ENCODE measurements at regions not wholly inside any gene's neighbourhood (a gene's known extent, or its start where the extent isn't known, plus 50 kb on each side); places are given as distances from the start of the nearest gene placed in this dataset.

DNA sequence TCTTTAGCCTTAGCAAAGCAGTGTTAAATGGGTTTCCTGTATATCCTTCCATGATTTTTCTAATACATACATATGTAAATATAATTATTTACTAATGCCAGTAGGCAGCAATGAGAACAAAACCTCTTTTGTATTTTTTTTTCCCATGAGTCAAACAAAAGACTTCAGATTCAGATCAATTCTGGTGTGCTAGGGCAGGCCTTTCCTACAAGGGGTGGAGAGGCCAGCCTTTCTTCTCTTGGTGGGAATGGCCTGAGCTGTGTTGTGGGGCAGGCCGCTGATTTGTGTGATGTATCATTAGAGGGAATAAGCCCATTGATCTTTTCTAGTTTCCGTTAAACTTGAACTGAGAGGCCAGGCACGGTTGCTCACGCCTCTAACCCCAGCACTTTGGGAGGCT is 115.5 kb upstream of the DMRT1 start:
- TF ChIP-seq CHD4 (IDR thresholded peaks at IDR 0.05; ENCODE audit: borderline replicate concordance), result no peak
- no peak for DNase-seq (ENCODE audit: low read depth in 1 of 2, low spot score in 1 of 2)
- 93% methylated on average over 4 of the region's 4 CpGs for WGBS (ENCODE audit: missing lambda C conversion rate)
- ATAC-seq, result no peak
- CTCF ChIA-PET, result interaction anchor here (1.1 kb wide), 1 partner anchor 95 kb away, joined by 4 read pairs; no protein-coding TSS in a partner anchor
- Histone ChIP-seq H3K27ac (no peak overlapping the region), H3K4me1 (no peaks in the 10 kb centered on the region), H3K4me3 (no peak overlapping the region), H3K9me3 (no peaks in the 10 kb centered on the region), H3K4me2 (no peak overlapping the region)
- POLR2A ChIA-PET, result no interaction called here
- no peak for FAIRE-seq

DNA sequence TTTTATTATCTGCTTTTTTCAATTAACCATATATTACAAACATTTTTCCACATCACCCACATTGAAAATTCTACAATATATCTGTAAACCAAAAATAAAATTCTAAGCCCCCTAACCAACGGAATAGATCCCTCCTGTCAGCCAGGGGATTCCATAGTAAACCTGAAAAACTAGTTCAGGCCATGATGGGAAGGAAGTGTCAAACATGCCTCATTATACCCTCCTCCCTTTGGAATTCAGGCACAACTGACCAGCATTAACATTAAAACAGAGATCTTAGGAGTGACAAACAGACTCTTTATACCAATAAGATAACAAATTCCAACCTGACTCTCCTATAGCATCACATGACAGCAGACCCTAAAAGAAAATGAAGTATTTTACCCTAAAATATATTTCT is 113.7 kb upstream of the DMRT1 start:
- POLR2A ChIA-PET, result no interaction called here
- H3K4me2 ChIP-seq, result no peak overlapping the region
- H3K4me3 ChIP-seq, result no peak overlapping the region
- H3K4me1 ChIP-seq, result no peaks in the 10 kb centered on the region
- CTCF ChIA-PET, result no interaction called here
- FAIRE-seq (no peak), ATAC-seq (no peak), DNase-seq (ENCODE audit: low read depth in 1 of 2, low spot score in 1 of 2) (no peak)
- WGBS (ENCODE audit: missing lambda C conversion rate), result 76% methylated on average over 1 of the region's 1 CpG
- no peaks in the 10 kb centered on the region for H3K9me3 ChIP-seq
- TF ChIP-seq POLR2AphosphoS2 (conservative IDR thresholded peaks at IDR 0.05; ENCODE audit: low read length) (no peak), EP300 (IDR thresholded peaks at IDR 0.05) (no peak), JUN (IDR thresholded peaks at IDR 0.05) (no peak), RARB (CRISPR knock-in tag; IDR thresholded peaks at IDR 0.05) (no peak), RAD21 (conservative IDR thresholded peaks at IDR 0.05 in 1 of 2, IDR thresholded peaks at IDR 0.05 in 1 of 2) (no peak), RCOR1 (IDR thresholded peaks at IDR 0.05; ENCODE audit: low read depth, low read length) (no peak), ESRRA (IDR thresholded peaks at IDR 0.05; ENCODE audit: borderline replicate concordance, low read length) (no peak)
- no peak overlapping the region for H3K27ac ChIP-seq

DNA sequence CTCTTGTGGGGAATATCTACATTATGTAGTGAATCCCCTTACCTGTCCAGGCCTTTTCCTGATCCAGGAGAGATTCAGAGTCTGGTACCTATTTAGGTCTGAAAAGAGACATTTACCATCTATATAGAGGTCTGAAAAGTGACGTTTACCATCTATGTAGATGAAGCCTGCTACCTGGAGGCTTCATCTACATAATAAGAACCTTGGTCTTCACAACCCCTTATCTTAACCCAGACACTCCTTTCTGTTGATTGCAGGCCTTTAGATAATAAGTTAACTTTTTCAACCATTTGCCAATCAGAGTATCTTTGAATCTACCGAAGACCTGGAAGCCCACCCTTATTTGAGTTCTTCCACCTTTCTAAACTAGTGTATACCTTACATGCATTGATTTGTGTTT is 113.0 kb upstream of the DMRT1 start:
- Histone ChIP-seq H3K9me3 (no peaks in the 10 kb centered on the region), H3K27ac (no peak overlapping the region), H3K4me2 (no peak overlapping the region), H3K4me3 (no peak overlapping the region), H3K4me1 (no peaks in the 10 kb centered on the region)
- ATAC-seq (no peak), FAIRE-seq (no peak), DNase-seq (ENCODE audit: low read depth in 1 of 2, low spot score in 1 of 2) (no peak)
- 95% methylated on average over 2 of the region's 2 CpGs for WGBS (ENCODE audit: missing lambda C conversion rate)
- ChIA-PET POLR2A (no interaction called here), CTCF (interaction anchor here (0.8 kb wide), 1 partner anchor 36 kb away, joined by 3 read pairs; no protein-coding TSS in a partner anchor)
- TF ChIP-seq MAFK (IDR thresholded peaks at IDR 0.05; ENCODE audit: partially characterized antibody) (no peak), EP300 (IDR thresholded peaks at IDR 0.05) (no peak), JUNB (IDR thresholded peaks at IDR 0.05) (no peak), EHF (CRISPR knock-in tag; IDR thresholded peaks at IDR 0.05) (no peak), ZFP36 (IDR thresholded peaks at IDR 0.05; ENCODE audit: borderline replicate concordance, partially characterized antibody) (no peak), HDAC2 (IDR thresholded peaks at IDR 0.05) (no peak), CEBPB (IDR thresholded peaks at IDR 0.05) (no peak), ESRRA (IDR thresholded peaks at IDR 0.05; ENCODE audit: borderline replicate concordance, low read length) (no peak)
- TF ChIP-seq, protein P1, sequence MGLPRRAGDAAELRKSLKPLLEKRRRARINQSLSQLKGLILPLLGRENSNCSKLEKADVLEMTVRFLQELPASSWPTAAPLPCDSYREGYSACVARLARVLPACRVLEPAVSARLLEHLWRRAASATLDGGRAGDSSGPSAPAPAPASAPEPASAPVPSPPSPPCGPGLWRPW (IDR thresholded peaks at IDR 0.05), result no peak
- TF ChIP-seq, protein P2, sequence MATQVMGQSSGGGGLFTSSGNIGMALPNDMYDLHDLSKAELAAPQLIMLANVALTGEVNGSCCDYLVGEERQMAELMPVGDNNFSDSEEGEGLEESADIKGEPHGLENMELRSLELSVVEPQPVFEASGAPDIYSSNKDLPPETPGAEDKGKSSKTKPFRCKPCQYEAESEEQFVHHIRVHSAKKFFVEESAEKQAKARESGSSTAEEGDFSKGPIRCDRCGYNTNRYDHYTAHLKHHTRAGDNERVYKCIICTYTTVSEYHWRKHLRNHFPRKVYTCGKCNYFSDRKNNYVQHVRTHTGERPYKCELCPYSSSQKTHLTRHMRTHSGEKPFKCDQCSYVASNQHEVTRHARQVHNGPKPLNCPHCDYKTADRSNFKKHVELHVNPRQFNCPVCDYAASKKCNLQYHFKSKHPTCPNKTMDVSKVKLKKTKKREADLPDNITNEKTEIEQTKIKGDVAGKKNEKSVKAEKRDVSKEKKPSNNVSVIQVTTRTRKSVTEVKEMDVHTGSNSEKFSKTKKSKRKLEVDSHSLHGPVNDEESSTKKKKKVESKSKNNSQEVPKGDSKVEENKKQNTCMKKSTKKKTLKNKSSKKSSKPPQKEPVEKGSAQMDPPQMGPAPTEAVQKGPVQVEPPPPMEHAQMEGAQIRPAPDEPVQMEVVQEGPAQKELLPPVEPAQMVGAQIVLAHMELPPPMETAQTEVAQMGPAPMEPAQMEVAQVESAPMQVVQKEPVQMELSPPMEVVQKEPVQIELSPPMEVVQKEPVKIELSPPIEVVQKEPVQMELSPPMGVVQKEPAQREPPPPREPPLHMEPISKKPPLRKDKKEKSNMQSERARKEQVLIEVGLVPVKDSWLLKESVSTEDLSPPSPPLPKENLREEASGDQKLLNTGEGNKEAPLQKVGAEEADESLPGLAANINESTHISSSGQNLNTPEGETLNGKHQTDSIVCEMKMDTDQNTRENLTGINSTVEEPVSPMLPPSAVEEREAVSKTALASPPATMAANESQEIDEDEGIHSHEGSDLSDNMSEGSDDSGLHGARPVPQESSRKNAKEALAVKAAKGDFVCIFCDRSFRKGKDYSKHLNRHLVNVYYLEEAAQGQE (IDR thresholded peaks at IDR 0.05), result no peak
- TF ChIP-seq, protein P3, sequence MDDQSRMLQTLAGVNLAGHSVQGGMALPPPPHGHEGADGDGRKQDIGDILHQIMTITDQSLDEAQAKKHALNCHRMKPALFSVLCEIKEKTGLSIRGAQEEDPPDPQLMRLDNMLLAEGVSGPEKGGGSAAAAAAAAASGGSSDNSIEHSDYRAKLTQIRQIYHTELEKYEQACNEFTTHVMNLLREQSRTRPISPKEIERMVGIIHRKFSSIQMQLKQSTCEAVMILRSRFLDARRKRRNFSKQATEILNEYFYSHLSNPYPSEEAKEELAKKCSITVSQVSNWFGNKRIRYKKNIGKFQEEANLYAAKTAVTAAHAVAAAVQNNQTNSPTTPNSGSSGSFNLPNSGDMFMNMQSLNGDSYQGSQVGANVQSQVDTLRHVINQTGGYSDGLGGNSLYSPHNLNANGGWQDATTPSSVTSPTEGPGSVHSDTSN (IDR thresholded peaks at IDR 0.05), result no peak

All from A549 (cell line).